ENCODE measurements at regions not wholly inside any gene's neighbourhood (a gene's known extent, or its start where the extent isn't known, plus 50 kb on each side); places are given as distances from the start of the nearest gene placed in this dataset.

- TF ChIP-seq CTCF (IDR thresholded peaks at IDR 0.05 in 8 of 11, conservative IDR thresholded peaks at IDR 0.05 in 3 of 11) (no peak), POLR2A (IDR thresholded peaks at IDR 0.05) (no peak)
Observed at GRCh38 chr1:221643404-221644144, 98.3 kb downstream of the DUSP10 start.

All from spleen (tissue), 7 donors.